ENCODE measurements at regions not wholly inside any gene's neighbourhood (a gene's known extent, or its start where the extent isn't known, plus 50 kb on each side); places are given as distances from the start of the nearest gene placed in this dataset.

GRCh38 chr10:45201271-45201670, 114.1 kb downstream of the OR13A1 start:
- TF ChIP-seq CTCF (optimal IDR thresholded peaks at IDR 0.05 in 1 of 3, IDR thresholded peaks at IDR 0.05 in 1 of 3, conservative IDR thresholded peaks at IDR 0.05 in 1 of 3; ENCODE audit: extremely low read depth in 1 of 3, insufficient read depth in 2 of 3, low read length in 3 of 3) (no peak), EZH2 (IDR thresholded peaks at IDR 0.05; ENCODE audit: low read length) (no peak)

Measured in keratinocyte (primary cell).